K562 (cell line): ENCODE measurements at regions not wholly inside any gene's neighbourhood (a gene's known extent, or its start where the extent isn't known, plus 50 kb on each side); places are given as distances from the start of the nearest gene placed in this dataset.

Source experiments
- CEBPB ChIP-seq: fragments of 450-650 bp; IDR thresholded peaks from 2 replicates; pipeline ENCODE4 v1.6.1; 2016; ENCODE audit warnings: missing genetic modification characterization, missing compliant biosample characterization
- CREBBP ChIP-seq: IDR thresholded peaks from one replicate; pipeline ENCODE4 v1.6.1; 2012; ENCODE audit warnings: low read depth, mild to moderate bottlenecking, control low read depth, inconsistent platforms, low read length
- CTBP1 ChIP-seq: fragments of 450-650 bp; IDR thresholded peaks from 2 replicates; pipeline ENCODE4 v1.6.1; 2016; ENCODE audit warnings: borderline replicate concordance
- ESRRA ChIP-seq: fragments of 450-650 bp; IDR thresholded peaks from 2 replicates; pipeline ENCODE4 v1.6.1; 2014; ENCODE audit warnings: low read depth, mild to moderate bottlenecking, moderate library complexity, borderline replicate concordance
- FOXK1 ChIP-seq: sonication (generic); formaldehyde crosslinking; IDR thresholded peaks from 2 replicates; pipeline ENCODE4 v1.8.0; 2022; ENCODE audit warnings: missing genetic modification reagents, mild to moderate bottlenecking, borderline replicate concordance
- HNRNPL ChIP-seq: fragments of 200-400 bp; formaldehyde crosslinking; IDR thresholded peaks from 2 replicates; pipeline ENCODE4 v1.6.1; 2017; ENCODE audit warnings: low read depth, mild to moderate bottlenecking, low read length
- MED1 ChIP-seq: sonication (generic); formaldehyde crosslinking; IDR thresholded peaks from 2 replicates; pipeline ENCODE4 v1.8.1; 2023; ENCODE audit warnings: missing genetic modification reagents, borderline replicate concordance
- MTA2 ChIP-seq: fragments of 450-650 bp; IDR thresholded peaks from 2 replicates; pipeline ENCODE4 v1.6.1; 2016; ENCODE audit warnings: low read depth
- NFATC3 ChIP-seq: fragments of 450-650 bp; IDR thresholded peaks from 2 replicates; pipeline ENCODE4 v1.6.1; 2017; ENCODE audit warnings: mild to moderate bottlenecking
- POLR3A ChIP-seq: IDR thresholded peaks from 2 replicates; pipeline ENCODE4 v1.6.1; 2011; ENCODE audit warnings: borderline replicate concordance, mild to moderate bottlenecking, moderate library complexity; ENCODE audit not compliant: insufficient read length, insufficient read depth; ENCODE audit errors: extremely low read depth
- PTRF ChIP-seq: fragments of 450-650 bp; IDR thresholded peaks from 2 replicates; pipeline ENCODE4 v1.6.1; 2016; ENCODE audit warnings: mild to moderate bottlenecking, missing genetic modification characterization, missing compliant biosample characterization
- RAD21 ChIP-seq, 2 experiments: fragments of 250-450 bp in 1 of 2; fragments of 450-650 bp in 1 of 2; sonication (Bioruptor Pico) in 1 of 2; formaldehyde crosslinking in 1 of 2; IDR thresholded peaks in 1 of 2; conservative IDR thresholded peaks in 1 of 2; 2 replicates each; pipeline versions ENCODE4 v1.4.0 to v1.8.0; 2020 to 2022; ENCODE audit warnings: mild to moderate bottlenecking in 2 of 2, moderate library complexity in 1 of 2
- SETDB1 ChIP-seq: IDR thresholded peaks from one replicate; pipeline ENCODE4 v1.6.1; 2012; ENCODE audit warnings: low read length, control low read depth, inconsistent platforms

DNA sequence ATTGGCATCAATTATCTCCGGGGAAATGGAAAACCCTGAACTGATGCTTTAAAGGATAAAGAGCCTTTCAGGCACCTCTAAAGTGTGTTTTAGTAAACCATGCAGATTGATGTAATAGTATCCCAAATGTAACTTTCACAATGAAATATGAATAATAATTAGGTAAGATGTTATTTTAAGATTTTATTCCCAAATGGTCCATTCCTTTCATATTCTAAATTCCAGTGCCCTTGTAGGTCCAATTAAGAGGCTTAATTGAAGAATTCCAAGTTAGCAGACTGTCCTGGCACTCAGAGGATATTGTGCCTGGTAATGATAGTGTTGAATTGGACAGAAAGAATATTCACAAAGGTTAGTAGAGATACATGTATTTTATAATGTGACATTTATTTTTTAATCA, 352.5 kb upstream of the NUDT12 start:
- TF ChIP-seq CTBP1: no peak
- TF ChIP-seq MTA2: no peak
- no peak for TF ChIP-seq MED1 (CRISPR knock-in tag)
- no peak for TF ChIP-seq SETDB1
- TF ChIP-seq RAD21 (CRISPR knock-in tag; conservative IDR thresholded peaks at IDR 0.05 in 1 of 2, IDR thresholded peaks at IDR 0.05 in 1 of 2): no peak
- TF ChIP-seq CREBBP: no peak
- no peak for TF ChIP-seq NFATC3
- TF ChIP-seq POLR3A: no peak
- TF ChIP-seq ESRRA: no peak
- TF ChIP-seq HNRNPL: no peak
- TF ChIP-seq PTRF (tag): no peak
- TF ChIP-seq CEBPB (tag): no peak
- no peak for TF ChIP-seq FOXK1
